Epithelial cell of proximal tubule (primary cell): ENCODE measurements at regions not wholly inside any gene's neighbourhood (a gene's known extent, or its start where the extent isn't known, plus 50 kb on each side); places are given as distances from the start of the nearest gene placed in this dataset.

Experiments used
- DNase-seq: peaks from one replicate; pipeline ENCODE4 v3.0.0-alpha.2; 2011; ENCODE audit warnings: low read depth
- H3K4me3 ChIP-seq: 2 replicates; pipeline ENCODE4 v1.5.1; 2011; ENCODE audit warnings: low read depth, mild to moderate bottlenecking, low read length
- CTCF ChIP-seq: conservative IDR thresholded peaks from 2 replicates; pipeline ENCODE4 v1.5.1; 2012; ENCODE audit warnings: low read depth, mild to moderate bottlenecking, low read length

- no peak overlapping the region for H3K4me3 ChIP-seq
- no peak for DNase-seq
- no peak for TF ChIP-seq CTCF
These were observed 318.4 kb upstream of the OBI1 start for GRCh38 chr13:78977311-78977710.

GRCh38 chr13:78976696-78977095 lies 317.7 kb upstream of the OBI1 start:
- no peak for TF ChIP-seq CTCF
- H3K4me3 ChIP-seq = no peak overlapping the region
- no peak for DNase-seq

- DNase-seq = no peak
- no peak overlapping the region for H3K4me3 ChIP-seq
- no peak for TF ChIP-seq CTCF
These were observed 313.6 kb upstream of the OBI1 start for GRCh38 chr13:78972561-78972960.

- no peak for DNase-seq
- H3K4me3 ChIP-seq = no peak overlapping the region
- no peak for TF ChIP-seq CTCF
These were observed 312.5 kb upstream of the OBI1 start for GRCh38 chr13:78971355-78972025.

- TF ChIP-seq CTCF = no peak
- no peak overlapping the region for H3K4me3 ChIP-seq
- DNase-seq = no peak
These were observed 301.9 kb upstream of the OBI1 start for GRCh38 chr13:78960881-78961280.

- no peak for DNase-seq
- TF ChIP-seq CTCF = no peak
These were observed 299.1 kb upstream of the OBI1 start for GRCh38 chr13:78958006-78958405.

GRCh38 chr13:78940455-78941130 lies 281.6 kb upstream of the OBI1 start:
- no peak for TF ChIP-seq CTCF
- H3K4me3 ChIP-seq = no peak overlapping the region
- DNase-seq = no peak

More at GRCh38 chr13:78958006-78958405, 299.1 kb upstream of the OBI1 start:
- H3K4me3 ChIP-seq = no peak overlapping the region
